ENCODE measurements at regions not wholly inside any gene's neighbourhood (a gene's known extent, or its start where the extent isn't known, plus 50 kb on each side); places are given as distances from the start of the nearest gene placed in this dataset.

DNA sequence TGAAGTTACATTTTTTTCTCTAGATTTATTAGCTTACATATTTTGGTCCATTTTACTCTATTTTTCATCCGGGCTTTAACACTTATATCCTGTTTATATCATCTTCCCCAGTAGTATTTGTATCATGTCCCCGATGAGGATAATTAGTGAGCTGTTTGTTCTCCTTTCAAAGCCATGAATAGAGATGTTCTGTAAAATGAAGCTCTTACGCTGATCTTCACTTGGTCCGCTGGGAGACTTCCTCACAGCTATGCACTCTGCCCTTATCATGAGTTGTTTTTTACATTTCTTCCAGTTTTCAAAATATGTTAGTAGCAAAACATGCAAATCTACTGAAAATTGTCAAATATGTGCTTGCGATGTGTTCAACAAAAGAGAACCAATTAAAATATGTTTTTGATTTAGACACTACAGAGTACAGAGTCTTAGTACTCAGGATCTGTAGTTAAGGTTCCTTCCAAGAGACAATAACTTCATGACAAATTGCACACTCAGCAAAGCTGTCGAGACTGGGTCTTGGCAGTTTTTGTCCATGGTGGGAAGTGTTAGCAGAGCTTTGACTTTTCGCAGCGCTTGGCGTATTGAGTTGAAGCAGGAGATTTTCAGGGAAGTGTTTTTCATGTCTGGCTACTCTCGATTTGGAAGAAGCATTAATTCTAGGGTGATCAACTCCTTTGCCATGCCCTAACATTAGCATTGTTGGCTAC lies 292.0 kb upstream of the ADAMTS5 start:
- Histone ChIP-seq H2AFZ (ENCODE audit: low read depth, low read length, severe bottlenecking) (no peak overlapping the region), H3K9me3 (ENCODE audit: insufficient read depth, low read length) (no peaks in the 10 kb centered on the region), H3K36me3 (ENCODE audit: low read length) (no peaks in the 10 kb centered on the region), H4K20me1 (ENCODE audit: low read depth, low read length) (no peaks in the 10 kb centered on the region), H3K4me3 (ENCODE audit: insufficient read depth, low read length, poor library complexity, severe bottlenecking) (no peak overlapping the region), H3K27ac (ENCODE audit: low read depth, low read length) (no peak overlapping the region), H3K79me2 (ENCODE audit: insufficient read depth, low read length) (no peaks in the 10 kb centered on the region), H3K4me2 (ENCODE audit: low read depth, low read length, poor library complexity, severe bottlenecking) (no peak overlapping the region), H3F3A (ENCODE audit: insufficient read depth) (no peaks in the 10 kb centered on the region), H3K9me2 (replicated peaks; ENCODE audit: insufficient read depth, low read length) (no peaks in the 10 kb centered on the region), H3K27me3 (ENCODE audit: low read length) (no peaks in the 10 kb centered on the region), H3K9ac (ENCODE audit: low read length) (no peak overlapping the region)
- TF ChIP-seq, protein P1, sequence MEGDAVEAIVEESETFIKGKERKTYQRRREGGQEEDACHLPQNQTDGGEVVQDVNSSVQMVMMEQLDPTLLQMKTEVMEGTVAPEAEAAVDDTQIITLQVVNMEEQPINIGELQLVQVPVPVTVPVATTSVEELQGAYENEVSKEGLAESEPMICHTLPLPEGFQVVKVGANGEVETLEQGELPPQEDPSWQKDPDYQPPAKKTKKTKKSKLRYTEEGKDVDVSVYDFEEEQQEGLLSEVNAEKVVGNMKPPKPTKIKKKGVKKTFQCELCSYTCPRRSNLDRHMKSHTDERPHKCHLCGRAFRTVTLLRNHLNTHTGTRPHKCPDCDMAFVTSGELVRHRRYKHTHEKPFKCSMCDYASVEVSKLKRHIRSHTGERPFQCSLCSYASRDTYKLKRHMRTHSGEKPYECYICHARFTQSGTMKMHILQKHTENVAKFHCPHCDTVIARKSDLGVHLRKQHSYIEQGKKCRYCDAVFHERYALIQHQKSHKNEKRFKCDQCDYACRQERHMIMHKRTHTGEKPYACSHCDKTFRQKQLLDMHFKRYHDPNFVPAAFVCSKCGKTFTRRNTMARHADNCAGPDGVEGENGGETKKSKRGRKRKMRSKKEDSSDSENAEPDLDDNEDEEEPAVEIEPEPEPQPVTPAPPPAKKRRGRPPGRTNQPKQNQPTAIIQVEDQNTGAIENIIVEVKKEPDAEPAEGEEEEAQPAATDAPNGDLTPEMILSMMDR (IDR thresholded peaks at IDR 0.05; ENCODE audit: insufficient read depth, low read length, poor library complexity, severe bottlenecking), result no peak
- no peak for TF ChIP-seq EZH2phosphoT487 (conservative IDR thresholded peaks at IDR 0.05; ENCODE audit: low read length)

DNA sequence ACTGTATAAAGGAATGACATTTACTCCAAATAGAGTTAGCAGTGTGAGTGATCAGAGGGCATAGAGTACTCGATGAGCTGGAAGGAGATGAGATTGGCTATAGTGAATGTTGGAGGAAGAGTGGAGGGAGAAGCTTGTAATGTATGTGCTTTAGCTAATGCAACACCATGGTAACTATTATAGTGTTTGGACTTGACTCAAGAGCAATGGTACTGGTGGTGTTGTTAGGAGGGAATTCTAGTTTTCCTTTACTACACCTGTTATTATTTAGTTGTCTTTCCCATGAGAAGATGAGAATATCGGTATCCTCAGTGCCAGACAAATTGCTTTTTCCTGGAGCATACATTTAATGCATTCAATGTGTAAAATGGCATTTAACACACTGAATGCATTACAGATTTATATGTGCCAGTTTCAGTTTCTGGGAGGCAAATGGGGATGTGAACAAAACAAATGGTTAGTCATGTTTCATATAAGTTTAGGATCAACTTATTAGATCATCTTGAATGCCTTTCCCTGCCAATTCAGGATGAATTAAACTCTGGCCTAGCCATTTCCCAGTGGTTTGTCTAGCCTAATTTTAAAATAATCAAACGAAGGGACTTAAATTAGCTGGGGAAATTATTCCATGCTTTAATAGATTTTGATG lies 291.1 kb upstream of the ADAMTS5 start:
- Histone ChIP-seq H4K20me1 (ENCODE audit: low read depth, low read length) (no peaks in the 10 kb centered on the region), H3F3A (ENCODE audit: insufficient read depth) (no peaks in the 10 kb centered on the region), H3K9me3 (ENCODE audit: insufficient read depth, low read length) (no peaks in the 10 kb centered on the region), H3K27ac (ENCODE audit: low read depth, low read length) (no peak overlapping the region), H3K79me2 (ENCODE audit: insufficient read depth, low read length) (no peaks in the 10 kb centered on the region), H3K9me2 (replicated peaks; ENCODE audit: insufficient read depth, low read length) (no peaks in the 10 kb centered on the region), H2AFZ (ENCODE audit: low read depth, low read length, severe bottlenecking) (no peak overlapping the region), H3K36me3 (ENCODE audit: low read length) (no peaks in the 10 kb centered on the region), H3K27me3 (ENCODE audit: low read length) (no peaks in the 10 kb centered on the region), H3K4me3 (ENCODE audit: insufficient read depth, low read length, poor library complexity, severe bottlenecking) (no peak overlapping the region), H3K9ac (ENCODE audit: low read length) (no peak overlapping the region), H3K4me2 (ENCODE audit: low read depth, low read length, poor library complexity, severe bottlenecking) (no peak overlapping the region)
- TF ChIP-seq, protein P1 (IDR thresholded peaks at IDR 0.05; ENCODE audit: insufficient read depth, low read length, poor library complexity, severe bottlenecking), result no peak
- no peak for TF ChIP-seq EZH2phosphoT487 (conservative IDR thresholded peaks at IDR 0.05; ENCODE audit: low read length)

DNA sequence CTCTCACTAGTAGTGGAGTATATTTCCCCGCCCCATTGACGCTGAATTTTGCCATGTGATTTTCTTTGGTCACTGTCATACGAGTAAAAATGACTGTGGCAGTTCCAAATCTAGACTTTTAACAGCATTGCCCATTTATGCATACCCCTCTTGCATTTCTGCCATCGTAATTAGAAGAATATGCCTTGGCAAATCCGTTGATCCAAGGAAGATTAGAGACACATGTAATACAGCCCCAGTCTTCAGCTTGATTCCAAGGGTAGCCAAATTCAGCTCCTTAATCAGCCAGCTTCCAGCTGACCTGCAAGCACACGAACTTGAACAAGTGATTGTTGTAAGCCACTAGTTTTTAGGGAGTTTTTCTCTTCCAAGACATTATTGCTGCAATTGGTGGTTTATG lies 290.3 kb upstream of the ADAMTS5 start:
- Histone ChIP-seq H3K9ac (ENCODE audit: low read length) (no peak overlapping the region), H3K36me3 (ENCODE audit: low read length) (no peaks in the 10 kb centered on the region), H3K9me2 (replicated peaks; ENCODE audit: insufficient read depth, low read length) (no peaks in the 10 kb centered on the region), H3K9me3 (ENCODE audit: insufficient read depth, low read length) (no peaks in the 10 kb centered on the region), H4K20me1 (ENCODE audit: low read depth, low read length) (no peaks in the 10 kb centered on the region), H2AFZ (ENCODE audit: low read depth, low read length, severe bottlenecking) (no peak overlapping the region), H3K79me2 (ENCODE audit: insufficient read depth, low read length) (no peaks in the 10 kb centered on the region), H3F3A (ENCODE audit: insufficient read depth) (no peaks in the 10 kb centered on the region), H3K27ac (ENCODE audit: low read depth, low read length) (no peak overlapping the region), H3K27me3 (ENCODE audit: low read length) (no peaks in the 10 kb centered on the region), H3K4me2 (ENCODE audit: low read depth, low read length, poor library complexity, severe bottlenecking) (no peak overlapping the region), H3K4me3 (ENCODE audit: insufficient read depth, low read length, poor library complexity, severe bottlenecking) (no peak overlapping the region)
- TF ChIP-seq EZH2phosphoT487 (conservative IDR thresholded peaks at IDR 0.05; ENCODE audit: low read length), result no peak
- TF ChIP-seq, protein P1 (IDR thresholded peaks at IDR 0.05; ENCODE audit: insufficient read depth, low read length, poor library complexity, severe bottlenecking), result no peak
